Stimulated activated CD4-positive, alpha-beta T cell treated with anti-CD3 and anti-CD28 coated beads, TNF-alpha, amount 100 ng/mL, for 48 hours (primary cell): ENCODE measurements at regions not wholly inside any gene's neighbourhood (a gene's known extent, or its start where the extent isn't known, plus 50 kb on each side); places are given as distances from the start of the nearest gene placed in this dataset.

Experiments
- DNase-seq, 3 donors: peaks; one replicate each; pipeline ENCODE4 v3.0.0-alpha.2; 2020; ENCODE audit warnings: low read depth in 3 of 3

DNA sequence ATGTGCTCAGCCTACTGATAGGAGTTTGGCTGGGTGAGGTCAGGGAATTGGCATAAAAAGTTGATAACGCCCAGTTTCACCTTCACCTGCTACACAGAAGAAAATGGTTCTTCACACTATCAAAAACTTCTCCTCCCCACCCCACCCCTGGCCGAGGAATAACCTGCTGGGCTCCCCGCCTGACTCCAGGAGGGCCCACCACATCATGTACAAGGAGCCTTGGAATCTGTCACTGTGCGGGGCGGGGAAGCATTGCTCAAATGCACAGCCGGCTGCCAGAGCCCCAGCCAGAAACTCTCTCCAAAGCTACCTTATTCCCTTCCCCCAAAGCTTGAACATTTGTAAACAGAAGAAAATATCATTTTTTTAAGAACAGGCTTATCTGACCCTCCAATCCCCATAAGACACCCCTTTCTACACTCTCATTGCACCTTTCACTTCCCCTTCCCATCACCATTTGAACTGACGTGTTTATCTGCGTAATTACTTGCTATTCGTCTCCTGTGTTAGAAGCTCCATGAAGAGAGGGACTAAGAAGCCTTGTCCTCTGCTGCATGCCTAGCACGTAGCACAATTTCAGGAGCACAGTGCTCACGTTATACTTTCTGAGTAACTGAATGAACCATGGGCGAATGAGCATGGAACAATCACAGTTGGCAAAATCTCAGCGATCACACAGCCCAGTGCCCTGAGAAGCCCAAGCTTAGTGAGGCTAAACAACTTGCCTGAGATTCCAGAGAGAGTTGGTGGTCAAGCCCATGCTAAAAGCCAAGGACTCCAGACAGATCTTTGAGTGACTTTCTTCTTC is 82.9 kb downstream of the HES1 start:
- DNase-seq: no peak

DNA sequence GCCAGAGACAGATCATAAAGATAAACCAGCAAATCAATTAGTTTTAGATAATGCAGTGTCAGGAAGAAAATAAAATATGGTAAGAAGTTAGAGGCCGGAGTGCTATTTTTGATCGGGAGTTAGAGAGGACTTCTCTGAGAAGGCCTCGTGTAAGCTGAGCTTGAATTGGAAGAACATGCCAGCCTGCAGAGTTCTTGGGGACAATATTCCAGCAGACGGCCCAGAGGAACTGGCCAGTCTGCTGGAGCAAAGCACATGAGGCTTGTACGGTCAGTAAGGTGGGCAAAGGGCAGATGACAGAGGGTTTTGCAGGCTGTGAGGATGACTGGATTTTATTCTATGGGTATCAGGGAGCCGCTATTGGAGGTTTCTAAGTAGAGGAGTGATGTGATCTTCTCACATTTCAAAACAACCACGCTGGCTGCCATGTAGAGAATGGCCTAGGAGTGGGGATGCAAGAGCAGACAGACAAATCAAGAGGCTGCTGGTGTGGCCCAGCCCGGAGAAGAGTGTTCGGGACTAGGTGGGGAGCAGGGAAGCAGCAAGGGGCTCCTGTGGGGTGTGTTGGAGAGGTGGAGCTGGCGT is 84.0 kb downstream of the HES1 start:
- DNase-seq: no peak

DNA sequence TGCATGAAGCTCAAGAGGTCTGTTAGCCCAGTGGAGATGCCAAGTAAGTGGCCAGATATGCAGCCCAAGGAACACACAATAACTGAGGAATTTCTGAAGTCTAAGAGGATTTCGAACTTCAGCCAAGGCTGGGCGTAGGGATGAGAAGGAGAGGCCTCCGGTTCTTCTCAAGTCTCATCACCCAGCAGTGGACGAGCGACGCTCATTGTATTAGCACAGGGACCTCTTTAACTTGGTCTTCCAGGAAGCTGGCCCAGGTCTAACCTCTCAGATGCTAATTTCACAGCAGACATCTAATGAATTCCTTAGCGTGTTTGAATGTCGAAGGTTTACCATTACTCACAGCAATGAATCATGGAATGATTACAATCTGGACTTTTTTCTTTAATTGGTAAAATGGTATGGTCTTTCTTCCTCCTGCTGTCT is 85.0 kb downstream of the HES1 start:
- no peak for DNase-seq

DNA sequence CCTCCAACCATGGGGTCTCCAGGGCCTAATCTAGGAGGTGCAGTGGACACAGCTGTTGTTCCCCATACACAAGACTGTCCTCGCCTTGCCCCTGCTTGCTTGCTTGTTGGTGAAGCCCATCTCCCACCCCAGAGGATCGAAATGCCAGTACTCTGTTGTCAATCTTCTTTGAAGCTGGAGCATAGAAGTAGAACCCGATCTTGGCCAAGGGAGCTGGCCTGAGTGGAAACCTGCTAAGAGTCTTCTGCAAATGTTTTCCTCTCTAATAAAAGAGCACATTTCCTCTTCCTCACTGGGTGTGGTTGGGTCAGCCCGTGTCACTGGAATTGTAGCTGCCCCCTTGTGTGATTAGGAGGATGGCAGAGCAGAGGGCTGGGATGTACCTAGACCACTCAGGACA is 85.4 kb downstream of the HES1 start:
- no peak for DNase-seq

DNA sequence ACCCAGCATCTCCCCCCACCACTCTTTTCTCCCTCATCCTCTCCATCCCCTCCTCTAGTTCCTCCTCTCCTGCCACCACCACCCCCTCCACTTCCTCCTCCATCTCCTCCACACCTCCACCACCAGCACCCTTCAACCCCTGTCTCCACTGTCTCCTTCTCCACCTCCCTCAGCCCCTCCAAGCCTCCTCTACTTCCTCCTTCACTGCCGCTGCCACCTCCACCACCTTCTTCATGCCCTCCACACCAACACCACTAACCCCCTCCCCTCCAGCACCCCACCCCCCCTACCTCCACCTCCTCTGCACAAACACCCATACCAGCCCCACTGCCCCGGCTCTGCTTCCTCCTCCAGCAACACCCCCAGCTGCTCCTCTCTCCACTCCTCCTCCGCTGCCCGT is 88.0 kb downstream of the HES1 start:
- DNase-seq: no peak

DNA sequence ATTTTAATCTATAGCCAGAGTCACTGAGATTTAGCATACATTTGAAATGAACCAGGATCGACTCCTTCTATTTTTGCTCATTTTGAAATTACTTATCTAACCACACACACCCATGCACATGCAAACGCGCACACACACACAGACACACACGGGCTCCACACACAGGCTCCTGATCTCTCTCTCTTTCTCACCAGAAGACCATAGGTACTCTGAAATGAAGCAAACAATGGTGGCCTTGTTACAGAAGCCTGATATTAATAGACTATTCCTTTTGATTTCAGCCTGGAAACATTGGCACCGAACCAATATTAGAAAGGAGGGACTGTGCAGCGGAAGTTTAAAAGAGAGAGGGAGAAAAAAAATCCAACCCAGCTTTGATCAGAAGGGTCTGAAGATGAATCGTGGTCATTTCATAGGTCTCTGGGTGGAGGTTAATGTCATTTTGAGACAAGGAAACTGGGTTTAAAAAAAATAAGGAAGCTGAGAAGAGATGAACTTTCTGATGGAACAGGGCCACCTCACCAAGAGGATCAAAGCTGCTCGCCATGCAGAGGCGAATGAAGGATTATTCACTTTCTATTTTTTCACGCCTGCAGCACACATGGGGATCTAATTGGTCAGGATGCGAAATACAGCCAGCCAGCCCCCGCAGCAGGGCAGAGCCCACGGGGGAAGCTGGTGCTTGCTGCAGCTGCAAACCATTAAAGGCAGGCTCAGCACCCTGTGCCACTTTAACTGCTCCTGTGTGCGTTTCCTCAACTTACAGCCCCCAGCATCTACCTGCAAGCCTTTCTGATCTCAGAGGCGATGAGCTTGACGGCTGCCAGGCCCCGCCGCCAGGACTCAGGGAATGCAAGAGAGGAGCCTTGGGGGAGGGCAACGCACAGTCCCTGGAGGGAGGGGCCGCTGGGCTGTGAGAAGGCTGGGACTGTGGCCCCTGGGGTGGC is 88.8 kb downstream of the HES1 start:
- DNase-seq: no peak

DNA sequence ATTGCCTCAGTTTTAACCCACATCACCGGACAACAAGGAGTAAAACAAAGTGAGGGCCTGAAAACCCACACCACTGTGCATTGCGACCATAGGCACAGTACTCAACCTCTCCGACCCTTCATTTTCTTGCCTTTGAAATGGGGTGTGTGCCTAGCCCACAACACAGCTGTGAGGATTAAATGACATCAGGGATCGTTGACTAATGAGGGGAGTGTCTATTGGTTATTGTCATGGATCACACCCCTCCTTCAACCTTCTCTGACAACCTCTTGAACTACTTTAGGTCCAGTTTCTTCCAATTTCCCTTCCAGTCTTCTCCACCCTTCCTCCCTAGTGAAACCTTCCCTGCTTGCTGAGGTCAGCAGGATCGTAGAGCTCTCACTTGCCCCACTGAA is 89.5 kb downstream of the HES1 start:
- DNase-seq: no peak

DNA sequence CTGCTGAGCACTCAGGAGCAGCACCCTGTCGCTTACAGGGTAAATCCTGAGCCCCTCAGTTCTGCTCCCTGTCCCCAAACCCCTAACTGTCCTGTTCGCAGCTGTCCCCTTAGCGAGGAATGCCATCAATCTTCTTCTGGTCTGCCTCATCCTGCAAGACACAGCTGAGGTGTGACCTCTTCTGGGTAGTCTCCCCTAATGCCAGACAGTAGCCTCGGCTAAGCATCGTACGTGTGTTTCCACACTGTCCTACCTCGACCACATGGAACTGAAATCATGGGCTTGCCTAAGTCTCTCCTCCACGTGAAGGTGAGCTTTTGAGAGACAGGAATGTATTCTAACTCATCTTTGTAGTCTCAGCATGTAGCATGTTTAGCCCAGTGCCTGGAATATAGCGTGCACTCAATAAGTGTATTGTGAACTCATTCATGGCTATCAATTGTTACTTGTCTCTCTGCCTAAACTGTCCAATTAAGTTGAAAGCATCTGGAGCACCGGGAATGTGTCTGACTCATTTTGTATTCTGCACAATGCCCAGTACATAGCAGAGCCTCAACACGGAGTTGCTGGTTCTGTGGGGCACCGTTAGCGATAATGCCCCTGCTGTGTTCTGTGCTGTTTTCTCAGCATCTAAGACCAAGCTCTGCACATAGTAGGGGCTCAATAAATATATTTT is 90.2 kb downstream of the HES1 start:
- DNase-seq: no peak

DNA sequence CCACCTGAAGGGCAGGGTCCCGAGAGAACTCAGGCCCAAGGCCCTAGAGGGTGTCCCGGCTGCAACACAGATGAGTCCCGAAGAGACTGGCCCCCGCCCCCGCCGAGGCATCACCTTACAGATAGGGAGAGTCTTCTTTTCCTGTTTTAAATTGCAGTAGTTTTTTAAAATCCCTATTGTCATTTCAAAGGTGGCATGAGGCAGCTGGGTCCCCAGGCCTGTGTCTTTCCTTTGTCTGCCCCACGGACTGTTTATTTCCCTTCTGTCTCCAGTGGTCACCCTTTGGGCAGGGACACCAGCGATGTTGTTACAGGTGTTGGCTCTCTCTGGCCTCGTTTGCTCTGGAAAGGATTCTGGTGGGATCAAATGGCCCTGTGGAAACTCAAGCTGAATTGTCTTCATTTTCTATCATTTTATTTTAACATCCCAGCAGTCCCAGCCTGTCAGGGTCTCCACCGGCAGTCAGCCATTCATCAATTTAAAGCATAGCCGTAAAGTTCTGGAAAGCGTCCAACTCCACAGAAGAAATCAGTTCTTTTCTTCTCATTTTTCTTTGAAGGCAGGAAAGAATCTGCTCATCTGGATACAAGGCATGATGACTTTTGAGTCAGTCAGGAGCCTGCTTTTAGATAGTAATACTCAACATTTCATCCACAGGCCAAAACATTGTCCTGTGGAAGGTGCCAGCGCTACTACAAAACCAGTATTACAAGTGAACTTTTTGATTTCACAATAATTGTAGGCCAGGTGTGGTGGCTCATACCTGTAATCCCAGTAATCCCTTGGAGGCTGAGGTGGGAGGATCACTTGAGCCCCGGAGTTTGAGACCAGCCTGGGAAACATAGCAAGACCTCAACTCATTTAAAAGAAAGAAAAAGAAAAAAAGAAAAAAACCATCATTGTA is 96.2 kb downstream of the HES1 start:
- DNase-seq: no peak

DNA sequence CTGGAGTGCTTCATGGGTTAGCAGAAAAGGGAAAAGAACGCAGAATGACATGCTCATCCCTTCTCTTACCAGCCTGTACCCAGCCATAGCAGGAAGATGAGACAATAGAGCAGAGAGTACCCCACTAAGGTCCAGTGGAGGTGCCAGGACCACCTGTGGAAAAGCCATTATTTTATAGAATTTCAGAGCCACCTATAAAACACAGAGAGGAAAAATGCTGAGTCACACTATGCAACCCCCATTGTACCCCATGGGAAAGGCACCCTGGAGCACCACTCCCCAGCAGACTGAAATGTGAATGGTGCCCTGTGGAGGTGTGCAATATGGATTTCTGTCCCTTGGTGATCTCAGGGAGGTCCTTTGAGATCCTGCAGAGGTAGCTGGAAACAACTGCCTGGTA is 97.2 kb downstream of the HES1 start:
- no peak for DNase-seq

DNA sequence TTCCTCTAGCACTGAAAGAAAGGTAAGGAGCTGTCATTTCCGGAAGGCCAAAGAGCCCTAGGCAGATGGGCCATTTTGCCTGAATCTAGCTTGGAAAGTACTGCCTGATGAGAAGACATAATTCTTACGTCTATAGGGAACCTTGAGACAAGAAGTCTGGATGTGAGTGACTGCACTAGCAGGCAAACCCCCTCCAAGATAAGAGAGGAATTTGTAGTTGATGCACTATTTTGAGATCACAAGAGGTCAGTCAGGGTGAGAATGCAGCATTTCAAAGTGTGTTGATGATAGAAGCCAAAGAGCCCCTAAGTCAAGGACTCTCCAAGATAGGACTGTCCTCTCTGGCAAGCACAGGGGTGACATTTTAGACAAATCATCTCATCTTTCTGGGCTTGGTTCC is 99.2 kb downstream of the HES1 start:
- DNase-seq: no peak

DNA sequence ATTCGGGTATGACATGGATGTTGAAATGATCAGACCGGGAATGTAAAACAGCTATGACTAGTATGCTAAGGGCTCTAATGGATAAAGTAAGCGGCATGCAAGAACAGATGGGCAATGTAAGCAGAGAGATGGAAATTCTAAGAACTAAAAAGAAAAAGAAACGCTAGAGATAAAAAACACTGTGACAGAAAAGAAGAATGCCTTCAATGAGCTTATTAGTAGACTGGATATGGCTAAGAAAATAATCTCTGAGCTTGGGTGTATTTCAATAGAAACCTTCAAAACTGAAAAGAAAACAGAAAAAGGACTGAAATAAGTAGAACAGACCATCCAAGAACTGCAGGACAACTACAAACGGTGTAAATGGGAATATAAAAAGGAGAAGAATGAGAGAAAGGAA is 101.2 kb downstream of the HES1 start:
- DNase-seq: no peak

DNA sequence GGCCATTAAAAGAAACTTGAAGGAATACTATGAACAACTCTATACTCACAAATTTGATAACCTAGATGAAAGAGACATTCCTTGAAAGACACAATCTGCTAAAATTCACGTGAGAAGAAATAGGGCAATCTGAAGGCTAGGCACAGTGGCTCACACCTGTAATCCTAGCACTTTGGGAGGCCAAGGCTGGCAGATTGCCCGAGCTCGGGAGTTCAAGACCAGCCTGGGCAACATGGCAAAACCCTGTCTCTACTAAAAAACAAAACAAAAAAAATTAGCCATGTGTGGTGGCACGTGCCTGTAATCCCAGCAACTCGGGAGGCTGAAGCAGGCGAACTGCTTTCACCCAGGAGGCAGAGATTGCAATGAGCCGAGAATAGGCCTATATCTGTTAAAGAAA is 104.8 kb downstream of the HES1 start:
- no peak for DNase-seq

DNA sequence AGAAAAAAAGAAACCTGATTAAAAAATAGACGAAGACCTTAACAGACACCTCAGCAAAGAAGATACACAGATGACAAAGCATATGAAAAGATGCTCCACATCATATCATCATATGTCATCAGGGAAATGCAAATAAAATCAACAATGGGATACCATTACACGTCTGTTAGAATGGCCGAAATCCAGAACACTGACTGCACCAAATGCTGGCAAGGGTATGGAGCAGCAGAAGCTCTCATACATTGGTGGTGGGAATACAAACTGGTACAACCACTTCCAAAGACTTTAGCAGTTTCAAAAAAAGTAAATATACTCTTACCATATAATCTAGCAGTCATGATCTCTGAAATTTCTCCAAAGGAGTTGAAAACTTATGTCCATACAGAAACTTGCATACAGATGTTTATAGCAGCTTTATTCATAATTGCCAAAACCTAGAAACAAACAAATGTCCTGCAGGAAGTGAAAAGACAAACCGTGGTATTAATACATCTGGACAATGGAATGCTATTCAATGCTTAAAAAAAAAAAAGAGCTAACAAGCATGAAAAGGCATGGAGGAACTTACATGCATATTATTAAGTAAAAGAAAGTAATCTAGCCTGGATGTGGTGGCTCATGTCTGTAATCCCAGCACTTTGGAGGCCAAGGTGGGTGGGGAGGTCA is 107.4 kb downstream of the HES1 start:
- DNase-seq: no peak

DNA sequence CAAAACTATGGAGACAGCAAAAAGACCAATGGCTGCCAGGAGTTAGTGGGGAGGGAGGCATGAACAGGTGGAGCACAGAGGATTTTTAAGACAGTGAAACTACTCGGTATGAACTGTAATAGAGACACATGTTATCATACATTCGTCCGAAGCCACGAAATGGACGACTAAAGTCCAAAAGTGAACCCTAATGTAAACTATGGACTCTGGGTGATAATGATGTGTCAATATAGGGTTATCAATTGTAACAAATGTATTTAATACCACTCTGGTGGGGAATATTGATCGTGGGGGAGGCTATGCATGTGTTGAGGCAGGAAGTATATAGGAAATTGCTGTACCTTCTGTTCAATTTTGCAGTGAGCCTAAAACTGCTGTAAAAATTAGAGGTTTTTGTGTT is 107.0 kb downstream of the CPN2 start:
- DNase-seq: no peak

DNA sequence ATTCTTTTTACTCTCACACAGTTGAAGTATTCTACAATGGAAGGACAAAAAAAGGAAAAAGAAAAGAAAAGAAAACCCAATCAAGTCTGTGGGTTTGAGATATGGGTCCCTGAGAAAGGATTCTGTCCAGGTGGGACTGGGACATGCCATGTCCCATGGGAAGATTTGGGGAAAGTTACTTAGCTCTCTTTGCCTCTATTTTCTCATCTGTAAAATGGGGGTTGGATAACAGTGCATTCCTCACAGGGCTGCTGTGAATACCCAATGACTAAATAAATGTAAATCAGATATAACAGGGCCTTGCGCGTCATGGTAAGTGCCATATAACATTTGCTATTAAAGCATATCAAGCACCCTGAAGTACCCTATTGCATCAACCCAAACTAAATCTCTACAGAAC is 105.7 kb downstream of the CPN2 start:
- no peak for DNase-seq

DNA sequence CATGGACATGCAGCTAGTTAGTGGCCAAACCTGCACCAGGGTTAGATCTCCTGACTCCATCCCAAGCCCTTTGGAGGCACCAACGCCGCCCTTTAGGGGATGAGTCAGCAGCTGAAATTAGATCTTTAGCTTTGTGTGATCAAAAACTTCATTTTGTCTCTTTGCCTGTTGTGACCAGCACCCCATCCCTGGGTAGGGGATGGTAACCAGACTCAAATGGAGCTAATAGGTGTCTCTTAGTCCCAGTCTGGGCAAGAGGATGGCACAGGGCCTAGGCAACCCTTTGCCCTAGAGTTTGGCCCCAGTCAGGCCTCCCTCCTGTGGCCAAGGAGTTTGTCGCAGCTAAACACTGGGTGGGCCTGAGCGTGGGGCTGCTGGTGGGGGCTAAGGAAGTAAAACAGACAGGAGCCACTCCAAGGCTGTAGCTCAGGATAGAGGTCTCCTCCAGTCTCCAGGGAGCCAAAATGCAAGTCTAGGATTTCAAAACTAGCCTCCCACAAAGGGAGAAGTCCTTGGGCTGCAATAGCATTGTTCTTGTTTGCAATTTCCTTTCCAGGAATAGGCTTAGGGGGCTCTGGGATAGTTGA is 105.1 kb downstream of the CPN2 start:
- no peak for DNase-seq

DNA sequence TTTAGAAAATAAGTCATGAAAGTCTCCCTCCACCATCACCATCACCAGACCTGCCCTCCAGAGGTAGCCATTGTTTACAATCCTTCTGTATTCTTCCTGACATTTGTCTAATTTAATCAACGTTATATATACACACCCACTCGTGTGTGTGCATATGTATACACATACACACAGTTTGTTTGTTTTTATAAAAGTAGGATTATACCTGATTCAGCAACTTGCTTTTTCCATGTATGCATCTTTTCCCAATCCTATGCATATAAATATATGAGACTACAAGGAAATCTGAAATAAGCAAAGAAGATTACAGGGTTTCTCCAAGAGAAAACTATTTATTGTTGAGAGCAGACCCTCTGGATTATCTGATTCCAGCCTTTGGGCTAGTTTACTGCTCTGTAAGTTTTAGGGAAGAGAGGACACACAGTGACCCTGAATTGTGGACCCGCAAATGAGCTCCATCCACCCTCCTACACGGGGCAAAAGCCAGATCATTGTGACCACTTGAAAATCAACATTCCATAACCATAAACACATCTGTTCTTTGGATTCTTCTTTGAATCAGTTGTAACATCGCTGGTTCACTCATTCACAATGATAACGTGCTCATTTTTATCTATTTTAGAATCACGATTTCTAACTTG is 104.3 kb downstream of the CPN2 start:
- DNase-seq: no peak

DNA sequence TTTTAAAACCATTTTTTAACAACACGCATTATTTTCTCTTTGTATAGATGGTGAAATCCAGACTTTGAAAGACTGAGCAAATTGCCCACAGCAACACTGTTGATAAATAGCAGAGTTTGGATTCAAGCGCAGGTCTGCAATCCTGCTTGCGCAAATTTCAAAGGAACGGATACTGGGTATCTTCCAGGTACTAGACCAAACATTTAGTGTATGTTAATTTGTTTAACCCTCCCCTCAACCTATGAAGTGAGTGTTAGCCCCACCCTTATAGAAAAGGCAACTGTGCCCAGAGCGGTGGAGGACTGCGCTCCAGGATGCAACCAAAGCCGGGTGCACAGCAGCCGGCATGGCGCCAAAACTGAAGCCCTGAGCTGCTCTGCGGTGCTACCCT is 103.8 kb downstream of the CPN2 start:
- DNase-seq: no peak
